WI38 (cell line): ENCODE measurements at regions not wholly inside any gene's neighbourhood (a gene's known extent, or its start where the extent isn't known, plus 50 kb on each side); places are given as distances from the start of the nearest gene placed in this dataset.

ENCODE experiments used
- H3K4me3 ChIP-seq: 2 replicates; pipeline ENCODE4 v1.5.1; 2011; ENCODE audit warnings: low read depth, mild to moderate bottlenecking, control low read depth, low read length
- TF ChIP-seq, protein P1 (sequence below): IDR thresholded peaks from 2 replicates; pipeline ENCODE4 v1.5.1; 2012; ENCODE audit warnings: low read depth, mild to moderate bottlenecking, control low read depth, low read length

DNA sequence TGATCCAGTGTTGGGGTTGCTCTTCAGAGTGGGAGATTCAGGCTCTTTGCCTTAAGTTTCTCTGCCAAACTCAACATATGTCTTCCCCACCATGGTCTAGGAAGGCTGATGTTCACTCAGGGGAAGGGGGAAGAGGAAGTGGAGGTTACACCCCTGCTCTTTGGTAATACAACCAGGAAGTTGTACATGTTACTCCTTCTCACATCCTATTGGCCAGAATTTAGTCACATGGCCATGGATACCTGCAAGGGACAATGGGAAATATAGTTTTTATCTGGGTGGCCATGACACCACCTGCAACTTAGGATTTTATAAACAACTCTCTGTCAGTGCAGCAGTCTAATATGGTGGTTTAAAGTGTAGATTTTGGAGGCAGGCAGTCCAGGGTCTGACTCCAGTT lies 150.9 kb downstream of the TBX5 start:
- TF ChIP-seq, protein P1, sequence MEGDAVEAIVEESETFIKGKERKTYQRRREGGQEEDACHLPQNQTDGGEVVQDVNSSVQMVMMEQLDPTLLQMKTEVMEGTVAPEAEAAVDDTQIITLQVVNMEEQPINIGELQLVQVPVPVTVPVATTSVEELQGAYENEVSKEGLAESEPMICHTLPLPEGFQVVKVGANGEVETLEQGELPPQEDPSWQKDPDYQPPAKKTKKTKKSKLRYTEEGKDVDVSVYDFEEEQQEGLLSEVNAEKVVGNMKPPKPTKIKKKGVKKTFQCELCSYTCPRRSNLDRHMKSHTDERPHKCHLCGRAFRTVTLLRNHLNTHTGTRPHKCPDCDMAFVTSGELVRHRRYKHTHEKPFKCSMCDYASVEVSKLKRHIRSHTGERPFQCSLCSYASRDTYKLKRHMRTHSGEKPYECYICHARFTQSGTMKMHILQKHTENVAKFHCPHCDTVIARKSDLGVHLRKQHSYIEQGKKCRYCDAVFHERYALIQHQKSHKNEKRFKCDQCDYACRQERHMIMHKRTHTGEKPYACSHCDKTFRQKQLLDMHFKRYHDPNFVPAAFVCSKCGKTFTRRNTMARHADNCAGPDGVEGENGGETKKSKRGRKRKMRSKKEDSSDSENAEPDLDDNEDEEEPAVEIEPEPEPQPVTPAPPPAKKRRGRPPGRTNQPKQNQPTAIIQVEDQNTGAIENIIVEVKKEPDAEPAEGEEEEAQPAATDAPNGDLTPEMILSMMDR, result no peak
- H3K4me3 ChIP-seq, result no peak overlapping the region

DNA sequence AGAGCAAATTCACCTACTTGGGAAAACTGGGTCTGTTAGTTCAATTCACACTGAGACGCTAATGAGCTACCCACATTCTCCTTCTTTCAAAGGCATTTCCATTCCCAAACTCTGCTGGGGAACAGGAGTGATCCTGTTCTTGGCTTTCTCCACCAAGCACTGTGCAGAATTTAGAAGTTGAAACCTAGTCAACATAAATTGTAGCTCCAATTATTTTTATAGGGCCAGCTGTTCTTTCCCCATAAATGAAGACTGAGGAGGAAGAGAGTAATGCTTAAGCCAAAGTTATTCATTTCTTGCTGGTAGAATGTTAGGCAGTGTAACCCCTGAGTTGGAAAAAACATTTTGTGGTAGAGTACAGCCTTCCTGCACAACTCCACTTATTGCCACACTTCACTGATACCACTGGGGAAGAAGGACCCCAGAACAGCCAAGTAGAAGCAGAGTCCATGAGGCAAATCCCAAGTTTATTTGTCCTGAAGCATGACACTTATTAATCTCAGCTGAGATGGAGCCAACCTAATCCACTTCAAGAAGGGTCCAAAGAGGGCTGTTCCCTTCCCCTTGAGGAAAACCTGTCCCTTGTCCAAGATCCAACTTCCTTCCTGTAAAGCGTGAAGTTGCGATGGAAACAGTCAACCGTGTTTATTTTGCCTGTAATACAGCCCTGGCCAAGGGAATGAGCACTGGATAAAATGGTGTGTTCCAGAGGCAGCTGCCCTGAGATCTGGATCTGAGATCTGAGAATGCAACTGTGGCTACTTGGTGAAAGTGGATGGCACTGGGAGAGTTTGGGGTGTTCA lies 151.8 kb downstream of the TBX5 start:
- H3K4me3 ChIP-seq, result no peak overlapping the region
- TF ChIP-seq, protein P1, result no peak

DNA sequence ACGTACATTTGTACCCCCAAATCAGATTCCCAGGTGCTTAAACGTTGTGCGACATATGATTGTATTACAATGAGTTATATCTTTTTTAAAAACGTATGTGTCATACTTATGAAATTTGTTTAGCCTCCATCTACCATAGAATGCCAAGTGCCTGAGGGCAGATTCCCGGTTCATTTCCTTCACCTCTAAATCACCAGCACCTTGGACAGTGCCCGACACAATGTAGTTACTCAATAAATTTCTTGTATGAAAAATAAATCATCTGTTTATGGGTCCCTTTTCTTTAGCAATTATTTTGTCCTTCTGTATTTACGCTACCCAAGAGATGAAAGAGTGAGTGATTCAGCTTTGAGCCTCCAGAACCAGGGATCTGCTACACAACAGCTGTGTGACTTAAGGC lies 157.4 kb downstream of the TBX5 start:
- TF ChIP-seq, protein P1, result no peak
- H3K4me3 ChIP-seq, result no peak overlapping the region

DNA sequence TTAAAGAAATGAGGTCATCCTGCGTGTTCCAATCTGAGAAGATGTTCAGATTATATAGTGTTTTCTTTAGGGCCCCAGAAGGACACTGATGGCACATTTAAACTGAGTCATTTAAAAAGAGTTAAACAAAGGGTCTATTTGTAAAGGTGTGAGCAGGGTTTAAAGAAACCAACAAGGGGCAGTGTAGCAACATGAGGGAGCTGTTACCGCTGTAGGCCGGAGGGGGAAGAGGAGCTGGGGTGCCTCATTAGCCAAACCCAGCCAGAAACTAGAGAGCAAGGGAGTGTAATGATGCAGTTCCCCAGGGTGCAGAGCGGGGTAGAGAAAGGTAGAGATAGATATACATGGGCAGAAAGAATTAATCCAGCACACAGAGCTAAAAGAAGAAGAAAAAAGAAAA lies 160.4 kb downstream of the TBX5 start:
- H3K4me3 ChIP-seq, result no peak overlapping the region
- TF ChIP-seq, protein P1, result no peak

DNA sequence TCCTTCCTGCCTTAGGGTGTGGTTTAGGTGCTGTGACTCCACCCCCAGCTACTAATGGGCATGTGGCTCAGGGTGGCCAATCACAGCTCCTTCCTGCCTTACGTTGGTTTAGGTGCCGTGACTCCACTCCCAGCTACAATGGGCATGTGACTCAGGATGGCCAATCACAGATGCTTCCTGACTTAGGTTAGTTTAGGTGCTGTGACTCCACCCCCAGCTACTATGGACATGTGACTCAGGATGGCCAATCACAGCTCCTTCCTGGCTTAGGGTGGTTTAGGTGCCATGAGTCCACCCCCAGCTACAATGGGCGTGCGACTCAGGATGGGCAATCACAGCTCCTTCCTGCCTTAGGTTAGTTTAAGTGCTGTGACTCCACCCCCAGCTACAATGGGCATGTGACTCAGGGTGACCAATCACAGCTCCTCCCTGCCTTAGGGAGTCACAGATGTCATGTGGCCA lies 163.9 kb downstream of the TBX5 start:
- TF ChIP-seq, protein P1, result no peak
- H3K4me3 ChIP-seq, result no peak overlapping the region

DNA sequence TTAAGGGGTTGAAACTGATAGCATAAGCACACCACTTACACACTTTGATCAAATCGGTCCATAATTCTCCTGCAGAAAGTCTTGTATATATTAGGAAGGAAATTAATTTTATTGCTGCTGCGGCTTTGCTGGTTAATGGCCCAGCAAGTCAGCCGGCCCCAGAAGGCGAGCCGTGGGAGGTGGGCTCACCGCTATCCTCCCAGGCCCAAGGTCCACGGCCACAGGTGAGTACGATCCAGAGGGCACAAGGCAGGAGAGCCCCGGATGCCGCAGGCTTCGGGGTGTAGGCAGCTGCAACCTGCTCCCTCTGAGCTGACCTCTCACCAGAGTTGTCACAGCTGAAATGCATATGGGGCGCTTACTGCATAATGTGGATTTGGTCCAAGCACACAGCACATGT lies 165.7 kb downstream of the TBX5 start:
- TF ChIP-seq, protein P1, result no peak

DNA sequence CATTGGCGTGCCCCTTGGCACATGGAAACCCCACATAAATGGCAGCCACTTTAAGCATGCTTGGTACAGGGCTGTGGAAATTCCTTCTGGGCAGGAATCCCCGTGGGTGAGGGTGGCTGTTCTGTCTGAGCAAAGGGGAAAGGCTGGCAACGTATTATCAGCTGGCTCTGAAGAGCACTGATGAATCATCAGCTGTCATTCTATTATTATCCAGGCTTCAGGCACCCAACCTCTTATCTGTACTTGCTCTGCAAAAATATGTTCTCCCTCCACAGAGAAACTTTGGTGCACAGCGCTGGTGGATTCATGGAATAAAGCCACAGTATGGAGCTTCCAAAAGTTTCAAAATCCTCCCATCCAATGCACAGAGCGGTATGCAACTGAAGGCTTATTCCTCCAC lies 167.1 kb downstream of the TBX5 start:
- TF ChIP-seq, protein P1, result no peak
- no peak overlapping the region for H3K4me3 ChIP-seq

More for the DNA sequence above, 165.7 kb downstream of the TBX5 start:
- H3K4me3 ChIP-seq, result no peak overlapping the region
